ENCODE measurements at regions not wholly inside any gene's neighbourhood (a gene's known extent, or its start where the extent isn't known, plus 50 kb on each side); places are given as distances from the start of the nearest gene placed in this dataset.

DNA sequence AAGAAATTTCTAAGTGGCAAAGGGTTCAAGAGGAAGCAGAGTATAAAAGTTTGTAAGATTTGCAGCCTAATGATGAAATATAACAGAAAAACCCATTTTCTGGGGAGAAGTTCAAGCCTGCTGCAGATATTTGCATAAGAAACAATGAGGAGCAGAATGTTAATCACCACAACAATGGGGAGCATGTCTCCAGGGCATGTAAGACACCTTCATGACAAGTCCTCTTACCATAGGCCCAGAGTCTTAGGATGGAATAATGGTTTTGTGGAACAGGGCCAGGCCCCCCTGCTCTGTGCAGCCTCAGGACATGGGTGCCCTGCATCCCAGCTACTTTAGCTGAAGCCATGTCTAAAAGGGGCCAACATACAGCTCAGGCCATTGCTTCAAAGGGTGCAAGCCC is 809.0 kb upstream of the SLITRK5 start:
- TF ChIP-seq CTCF (conservative IDR thresholded peaks at IDR 0.05; ENCODE audit: low read length) (no peak), EZH2phosphoT487 (IDR thresholded peaks at IDR 0.05; ENCODE audit: borderline replicate concordance, low read depth, low read length) (no peak)
